Prostate gland (tissue), 2 donors: ENCODE measurements at regions not wholly inside any gene's neighbourhood (a gene's known extent, or its start where the extent isn't known, plus 50 kb on each side); places are given as distances from the start of the nearest gene placed in this dataset.

ENCODE experiments used
- DNase-seq: peaks from one replicate; pipeline ENCODE4 v3.0.0-alpha.2; 2019; ENCODE audit warnings: low spot score
- H3K27ac ChIP-seq, 2 donors: fragments of 200-600 bp; sonication (generic); 2 replicates each; pipeline ENCODE4 v1.5.1; 2017 to 2019
- H3K27me3 ChIP-seq: fragments of 200-600 bp; sonication (generic); replicated peaks from 2 replicates; pipeline ENCODE4 v1.5.1; 2019; ENCODE audit not compliant: insufficient read depth
- H3K36me3 ChIP-seq, 2 donors: fragments of 200-600 bp; sonication (generic); 1 replicate in 1 of 2; 2 replicates in 1 of 2; pipeline versions ENCODE4 v1.5.1 to v1.8.1; 2017 to 2019
- H3K4me1 ChIP-seq: fragments of 200-600 bp; sonication (generic); replicated peaks from 2 replicates; pipeline ENCODE4 v1.5.1; 2019
- H3K4me3 ChIP-seq, 2 donors: fragments of 200-600 bp; sonication (generic); 2 replicates each; pipeline ENCODE4 v1.5.1; 2017 to 2019
- H3K9me3 ChIP-seq: fragments of 200-600 bp; sonication (generic); 2 replicates; pipeline ENCODE4 v1.5.1; 2017
- POLR2A ChIP-seq: fragments of 450-650 bp; IDR thresholded peaks from one replicate; pipeline ENCODE4 v1.6.1; 2016; ENCODE audit warnings: antibody characterized with exemption, mild to moderate bottlenecking
- POLR2AphosphoS5 ChIP-seq: sonication (generic); formaldehyde crosslinking; IDR thresholded peaks from one replicate; pipeline ENCODE4 v1.6.1; 2017; ENCODE audit warnings: antibody characterized with exemption
- WGBS: methylation state at CpG from one replicate; pipeline ENCODE4 v1.1.5; 2018; 5-methylcytosine and 5-hydroxymethylcytosine counted together
- intact Hi-C: fragments of 100-400 bp; cut with DNase I; formaldehyde crosslinking; loops from one replicate; pipeline ENCODE4 v1.14.2; 2022
- TF ChIP-seq, protein P1 (sequence below), 4 experiments: fragments of 200-600 bp in 2 of 4; fragments of 450-650 bp in 2 of 4; sonication (generic) in 2 of 4; IDR thresholded peaks; 1 replicate in 3 of 4; 2 replicates in 1 of 4; pipeline ENCODE4 v1.5.1; 2016 to 2019; ENCODE audit warnings: antibody characterized with exemption in 4 of 4, mild to moderate bottlenecking in 2 of 4, moderate library complexity in 2 of 4

DNA sequence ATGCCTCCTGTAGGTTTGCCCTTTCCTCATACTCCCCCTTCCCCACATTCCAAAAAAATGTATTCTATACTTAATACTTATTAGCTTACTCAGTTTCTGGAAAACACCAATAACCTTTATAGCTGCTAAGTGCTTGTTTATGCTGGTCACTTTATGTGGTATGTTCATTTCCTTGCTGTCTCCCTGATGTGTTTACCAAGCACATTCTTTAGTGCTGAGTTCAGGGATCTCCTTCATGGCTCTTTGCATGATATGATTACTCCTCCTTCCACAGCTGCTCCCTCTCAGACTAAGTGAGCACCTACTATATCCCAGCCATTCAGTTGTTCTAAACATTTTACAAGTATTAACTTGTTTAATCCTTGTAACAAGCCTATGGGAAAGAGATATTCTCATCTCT, 698.3 kb upstream of the FANCL start:
- DNase-seq: no peak
- TF ChIP-seq POLR2AphosphoS5 (no peak), POLR2A (no peak)
- TF ChIP-seq, protein P1, sequence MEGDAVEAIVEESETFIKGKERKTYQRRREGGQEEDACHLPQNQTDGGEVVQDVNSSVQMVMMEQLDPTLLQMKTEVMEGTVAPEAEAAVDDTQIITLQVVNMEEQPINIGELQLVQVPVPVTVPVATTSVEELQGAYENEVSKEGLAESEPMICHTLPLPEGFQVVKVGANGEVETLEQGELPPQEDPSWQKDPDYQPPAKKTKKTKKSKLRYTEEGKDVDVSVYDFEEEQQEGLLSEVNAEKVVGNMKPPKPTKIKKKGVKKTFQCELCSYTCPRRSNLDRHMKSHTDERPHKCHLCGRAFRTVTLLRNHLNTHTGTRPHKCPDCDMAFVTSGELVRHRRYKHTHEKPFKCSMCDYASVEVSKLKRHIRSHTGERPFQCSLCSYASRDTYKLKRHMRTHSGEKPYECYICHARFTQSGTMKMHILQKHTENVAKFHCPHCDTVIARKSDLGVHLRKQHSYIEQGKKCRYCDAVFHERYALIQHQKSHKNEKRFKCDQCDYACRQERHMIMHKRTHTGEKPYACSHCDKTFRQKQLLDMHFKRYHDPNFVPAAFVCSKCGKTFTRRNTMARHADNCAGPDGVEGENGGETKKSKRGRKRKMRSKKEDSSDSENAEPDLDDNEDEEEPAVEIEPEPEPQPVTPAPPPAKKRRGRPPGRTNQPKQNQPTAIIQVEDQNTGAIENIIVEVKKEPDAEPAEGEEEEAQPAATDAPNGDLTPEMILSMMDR (IDR thresholded peaks at IDR 0.05): no peak
- intact Hi-C loops: no loop called here
- Histone ChIP-seq H3K9me3 (no peaks in the 10 kb centered on the region), H3K27ac (no peak overlapping the region), H3K36me3 (no peaks in the 10 kb centered on the region), H3K4me1 (no peaks in the 10 kb centered on the region), H3K4me3 (no peak overlapping the region), H3K27me3 (no peaks in the 10 kb centered on the region)

DNA sequence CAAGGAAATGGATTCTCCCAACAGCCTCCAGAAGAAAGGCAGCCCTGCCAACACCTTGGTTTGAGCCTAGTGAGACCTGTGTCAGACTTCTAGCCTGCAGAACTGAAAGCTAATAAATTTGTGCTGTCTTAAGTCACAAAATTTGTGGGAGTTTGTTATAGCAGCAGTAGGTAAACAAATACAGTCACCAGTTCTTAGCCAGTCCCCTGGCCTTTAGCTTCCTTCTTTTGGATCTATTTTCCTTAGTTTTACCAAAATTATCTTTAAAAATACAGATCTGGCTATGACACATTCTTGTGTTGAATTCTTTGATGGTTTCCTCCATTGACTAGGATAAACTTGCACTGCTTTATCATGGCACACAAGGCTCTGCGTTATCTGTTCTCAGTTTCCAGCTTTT, 697.9 kb upstream of the FANCL start:
- no peak overlapping the region for H3K27ac ChIP-seq
- no peak for DNase-seq
- H3K4me3 ChIP-seq: no peak overlapping the region
- WGBS: 100% methylated on average over 1 of the region's 1 CpG
- no peaks in the 10 kb centered on the region for H3K36me3 ChIP-seq
- H3K9me3 ChIP-seq: no peaks in the 10 kb centered on the region
- no peaks in the 10 kb centered on the region for H3K27me3 ChIP-seq
- intact Hi-C loops: no loop called here
- H3K4me1 ChIP-seq: no peaks in the 10 kb centered on the region
- no peak for TF ChIP-seq POLR2A
- no peak for TF ChIP-seq POLR2AphosphoS5
- TF ChIP-seq, protein P1 (IDR thresholded peaks at IDR 0.05): no peak

DNA sequence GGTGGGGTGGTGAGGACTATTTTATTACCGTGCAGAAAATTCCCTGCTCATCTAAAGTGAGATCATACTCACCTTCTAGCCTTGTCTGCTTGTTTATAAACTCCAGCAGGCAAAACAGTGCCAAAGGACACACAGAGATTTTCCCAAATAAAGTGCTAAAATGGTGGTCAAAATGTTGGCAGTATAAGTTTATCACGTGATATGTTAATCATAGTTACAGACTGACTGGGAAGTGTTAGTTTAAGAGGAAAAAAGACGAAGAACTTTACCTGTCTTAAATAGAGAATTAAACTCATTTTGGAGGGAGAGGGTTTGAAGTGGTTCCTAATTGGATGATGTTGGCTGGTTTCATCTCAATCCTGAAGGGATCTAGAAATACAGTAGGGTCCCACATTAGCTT, 691.7 kb upstream of the FANCL start:
- WGBS: 87% methylated on average over 3 of the region's 3 CpGs
- no peaks in the 10 kb centered on the region for H3K4me1 ChIP-seq
- no peaks in the 10 kb centered on the region for H3K36me3 ChIP-seq
- no peaks in the 10 kb centered on the region for H3K27me3 ChIP-seq
- no peak for DNase-seq
- H3K9me3 ChIP-seq: no peaks in the 10 kb centered on the region
- no peak overlapping the region for H3K4me3 ChIP-seq
- no peak overlapping the region for H3K27ac ChIP-seq
- intact Hi-C loops: no loop called here
- TF ChIP-seq POLR2A (no peak), POLR2AphosphoS5 (no peak)
- TF ChIP-seq, protein P1 (IDR thresholded peaks at IDR 0.05): no peak

DNA sequence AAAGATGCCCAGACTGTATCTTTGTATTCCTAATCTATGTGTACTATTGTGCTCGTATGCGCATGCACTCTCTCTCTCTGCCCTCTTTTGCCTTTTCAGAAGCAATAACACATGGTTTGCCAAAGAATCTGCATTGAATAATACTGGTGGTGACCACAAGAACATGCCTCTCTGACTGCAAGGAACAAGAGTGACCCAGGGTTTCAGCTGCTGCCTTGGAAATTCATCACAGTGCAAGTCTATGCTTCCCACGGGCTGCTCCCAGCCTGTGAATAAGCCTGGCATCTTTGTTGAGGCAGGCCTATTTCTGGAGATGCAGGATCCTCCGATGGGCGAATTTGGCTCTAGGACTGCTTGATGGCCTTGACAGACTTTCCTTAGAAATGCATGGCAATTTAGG, 689.4 kb upstream of the FANCL start:
- WGBS: 94% methylated on average over 5 of the region's 5 CpGs
- DNase-seq: no peak
- Histone ChIP-seq H3K4me1 (no peaks in the 10 kb centered on the region), H3K27ac (no peak overlapping the region), H3K9me3 (no peaks in the 10 kb centered on the region), H3K36me3 (no peaks in the 10 kb centered on the region), H3K4me3 (no peak overlapping the region), H3K27me3 (no peaks in the 10 kb centered on the region)
- no peak for TF ChIP-seq POLR2AphosphoS5
- TF ChIP-seq, protein P1 (IDR thresholded peaks at IDR 0.05): no peak
- TF ChIP-seq POLR2A: no peak
- intact Hi-C loops: no loop called here

DNA sequence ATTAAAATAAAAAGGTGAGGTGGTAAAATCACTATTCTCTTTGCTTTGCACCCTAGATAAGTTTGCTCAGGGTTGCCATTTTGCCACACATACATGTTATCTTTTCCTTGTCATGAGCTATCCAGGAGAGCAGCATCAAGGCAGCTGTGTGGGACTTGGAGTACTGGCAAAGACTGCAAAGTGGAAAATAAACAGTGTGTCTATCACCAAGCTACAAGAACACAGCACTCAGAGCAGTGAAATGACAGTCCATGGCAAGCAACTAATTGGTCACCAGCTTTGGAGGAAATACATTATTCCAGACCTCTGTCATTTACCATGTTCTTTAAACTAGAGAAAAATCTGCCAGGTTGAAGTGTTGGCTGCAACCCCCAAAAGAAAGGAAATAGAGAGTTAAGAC, 687.8 kb upstream of the FANCL start:
- no peak for DNase-seq
- Histone ChIP-seq H3K4me1 (no peaks in the 10 kb centered on the region), H3K4me3 (no peak overlapping the region), H3K36me3 (no peaks in the 10 kb centered on the region), H3K27ac (no peak overlapping the region), H3K9me3 (no peaks in the 10 kb centered on the region), H3K27me3 (no peaks in the 10 kb centered on the region)
- TF ChIP-seq, protein P1 (IDR thresholded peaks at IDR 0.05): no peak
- TF ChIP-seq POLR2AphosphoS5: no peak
- no peak for TF ChIP-seq POLR2A
- intact Hi-C loops: no loop called here
